Natural killer cell (primary cell): ENCODE measurements at regions not wholly inside any gene's neighbourhood (a gene's known extent, or its start where the extent isn't known, plus 50 kb on each side); places are given as distances from the start of the nearest gene placed in this dataset.

Source experiments
- ATAC-seq, 3 donors: fragments of 150-1000 bp in 2 of 3; fragments of 200-7000 bp in 1 of 3; cut with Tn5 transposase; 1 replicate in 1 of 3; 2 replicates in 2 of 3; pipeline ENCODE4 v1.10.0; 2021; ENCODE audit warnings: mild to moderate bottlenecking in 2 of 3, moderate library complexity in 2 of 3
- DNase-seq, 2 donors: peaks; one replicate each; pipeline versions ENCODE4 v3.0.0 to v3.0.0-alpha.2; 2013 to 2021; ENCODE audit warnings: mixed read lengths in 1 of 2
- H3K27ac ChIP-seq: one replicate; pipeline ENCODE4 v1.5.1; 2013; ENCODE audit warnings: mild to moderate bottlenecking, low read length
- H3K27me3 ChIP-seq: one replicate; pipeline ENCODE4 v1.6.1; 2013; ENCODE audit warnings: low read length; ENCODE audit not compliant: control insufficient read depth, insufficient read depth
- H3K36me3 ChIP-seq: one replicate; pipeline ENCODE4 v1.6.1; 2013; ENCODE audit warnings: low read length; ENCODE audit not compliant: control insufficient read depth, insufficient read depth
- H3K4me1 ChIP-seq: one replicate; pipeline ENCODE4 v1.6.1; 2013; ENCODE audit warnings: low read length; ENCODE audit not compliant: control insufficient read depth, insufficient read depth
- H3K4me3 ChIP-seq: one replicate; pipeline ENCODE4 v1.5.1; 2013; ENCODE audit warnings: low read length
- H3K9me3 ChIP-seq: one replicate; pipeline ENCODE4 v1.6.1; 2013; ENCODE audit warnings: low read length; ENCODE audit not compliant: control insufficient read depth, insufficient read depth
- H3K27ac Mint-ChIP-seq, 2 donors: one replicate each; pipeline ENCODE4 v1.8.0; 2022; ENCODE audit warnings: mild to moderate bottlenecking in 2 of 2, mixed read lengths in 2 of 2, moderate library complexity in 1 of 2
- H3K27me3 Mint-ChIP-seq, 2 donors: one replicate each; pipeline ENCODE4 v1.8.0; 2022; ENCODE audit warnings: low read depth in 2 of 2, mixed read lengths in 2 of 2
- H3K36me3 Mint-ChIP-seq: one replicate; pipeline ENCODE4 v1.8.0; 2022; ENCODE audit warnings: mixed read lengths
- H3K4me1 Mint-ChIP-seq, 2 donors: one replicate each; pipeline ENCODE4 v1.8.0; 2022; ENCODE audit warnings: mixed read lengths in 2 of 2
- H3K4me3 Mint-ChIP-seq: one replicate; pipeline ENCODE4 v1.8.0; 2022; ENCODE audit warnings: mild to moderate bottlenecking, moderate library complexity, mixed read lengths
- H3K9me3 Mint-ChIP-seq, 2 donors: one replicate each; pipeline ENCODE4 v1.8.0; 2022; ENCODE audit warnings: mixed read lengths in 2 of 2
- WGBS: methylation state at CpG from one replicate; pipeline ENCODE4 v1.1.7; 2013; ENCODE audit warnings: missing lambda C conversion rate; ENCODE audit not compliant: insufficient coverage; 5-methylcytosine and 5-hydroxymethylcytosine counted together
- intact Hi-C: fragments of 100-400 bp; cut with micrococcal nuclease; formaldehyde crosslinking; loops from one replicate; pipeline ENCODE4 v1.14.2; 2022
- TF ChIP-seq, protein P1 (sequence below): fragments of 200-600 bp; IDR thresholded peaks from one replicate; pipeline ENCODE4 v1.8.0; 2022; ENCODE audit warnings: antibody characterized with exemption

DNA sequence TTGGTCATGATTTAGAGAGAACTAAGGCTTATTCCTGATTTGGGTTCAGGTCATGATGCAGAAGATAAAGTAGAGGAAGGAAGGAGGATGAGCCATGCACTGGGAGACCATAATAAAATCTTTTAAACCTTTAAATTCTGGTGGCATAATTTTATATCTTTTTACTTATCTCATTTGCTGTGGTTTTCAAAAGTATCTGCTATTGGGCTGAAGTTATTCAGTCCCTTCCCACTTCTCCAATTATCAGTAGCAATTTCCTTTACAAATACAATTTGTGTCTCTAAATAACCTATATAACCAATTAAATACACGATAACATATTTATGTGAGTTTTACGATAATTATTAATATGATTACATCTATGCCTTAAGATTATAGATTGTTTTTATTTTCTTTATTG is 194.8 kb upstream of the SLC8A1 start:
- Histone ChIP-seq H3K4me3 (no peak overlapping the region), H3K4me1 (no peaks in the 10 kb centered on the region), H3K36me3 (no peaks in the 10 kb centered on the region), H3K27me3 (no peaks in the 10 kb centered on the region), H3K27ac (no peak overlapping the region), H3K9me3 (no peaks in the 10 kb centered on the region)
- intact Hi-C loops: no loop called here
- Mint-ChIP-seq H3K4me1 (no peaks in the 10 kb centered on the region), H3K36me3 (no peaks in the 10 kb centered on the region), H3K27me3 (no peaks in the 10 kb centered on the region), H3K9me3 (peaks cover 6 to 7% of the 10 kb centered on the region in 2 donors), H3K4me3 (no peak overlapping the region), H3K27ac (no peak overlapping the region)
- WGBS: no CpG with 5 or more reads among the region's 2 CpGs
- TF ChIP-seq, protein P1, sequence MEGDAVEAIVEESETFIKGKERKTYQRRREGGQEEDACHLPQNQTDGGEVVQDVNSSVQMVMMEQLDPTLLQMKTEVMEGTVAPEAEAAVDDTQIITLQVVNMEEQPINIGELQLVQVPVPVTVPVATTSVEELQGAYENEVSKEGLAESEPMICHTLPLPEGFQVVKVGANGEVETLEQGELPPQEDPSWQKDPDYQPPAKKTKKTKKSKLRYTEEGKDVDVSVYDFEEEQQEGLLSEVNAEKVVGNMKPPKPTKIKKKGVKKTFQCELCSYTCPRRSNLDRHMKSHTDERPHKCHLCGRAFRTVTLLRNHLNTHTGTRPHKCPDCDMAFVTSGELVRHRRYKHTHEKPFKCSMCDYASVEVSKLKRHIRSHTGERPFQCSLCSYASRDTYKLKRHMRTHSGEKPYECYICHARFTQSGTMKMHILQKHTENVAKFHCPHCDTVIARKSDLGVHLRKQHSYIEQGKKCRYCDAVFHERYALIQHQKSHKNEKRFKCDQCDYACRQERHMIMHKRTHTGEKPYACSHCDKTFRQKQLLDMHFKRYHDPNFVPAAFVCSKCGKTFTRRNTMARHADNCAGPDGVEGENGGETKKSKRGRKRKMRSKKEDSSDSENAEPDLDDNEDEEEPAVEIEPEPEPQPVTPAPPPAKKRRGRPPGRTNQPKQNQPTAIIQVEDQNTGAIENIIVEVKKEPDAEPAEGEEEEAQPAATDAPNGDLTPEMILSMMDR: no peak
- ATAC-seq: no peak
- DNase-seq: no peak

DNA sequence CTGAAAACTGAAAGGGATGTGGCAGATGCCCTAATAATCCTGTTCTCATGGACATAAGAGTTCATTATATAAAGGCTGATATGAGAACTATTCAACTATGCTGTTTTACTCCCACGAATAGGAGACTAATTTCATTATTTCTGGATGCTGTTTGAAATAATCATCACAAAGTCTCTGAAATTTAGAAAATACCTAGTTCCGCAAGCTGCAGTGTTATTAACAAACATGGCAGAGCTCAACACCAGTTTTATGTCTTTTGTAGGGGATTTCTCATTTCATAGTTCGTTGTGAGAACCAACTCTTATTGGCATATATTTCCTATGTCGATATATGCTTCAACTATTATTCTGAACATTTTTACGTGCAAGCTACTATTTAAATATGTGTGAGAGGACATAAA is 200.3 kb upstream of the SLC8A1 start:
- H3K27ac ChIP-seq: no peak overlapping the region
- no peak for ATAC-seq
- Mint-ChIP-seq H3K9me3 (peaks cover 7 to 8% of the 10 kb centered on the region in 2 donors), H3K27me3 (no peaks in the 10 kb centered on the region), H3K4me1 (no peaks in the 10 kb centered on the region), H3K27ac (no peak overlapping the region), H3K4me3 (no peak overlapping the region), H3K36me3 (no peaks in the 10 kb centered on the region)
- TF ChIP-seq, protein P1: no peak
- DNase-seq: no peak
- H3K9me3 ChIP-seq: no peaks in the 10 kb centered on the region
- H3K36me3 ChIP-seq: no peaks in the 10 kb centered on the region
- no peaks in the 10 kb centered on the region for H3K27me3 ChIP-seq
- no peaks in the 10 kb centered on the region for H3K4me1 ChIP-seq
- intact Hi-C loops: no loop called here
- H3K4me3 ChIP-seq: no peak overlapping the region
- 84% methylated on average over 3 of the region's 5 CpGs for WGBS

DNA sequence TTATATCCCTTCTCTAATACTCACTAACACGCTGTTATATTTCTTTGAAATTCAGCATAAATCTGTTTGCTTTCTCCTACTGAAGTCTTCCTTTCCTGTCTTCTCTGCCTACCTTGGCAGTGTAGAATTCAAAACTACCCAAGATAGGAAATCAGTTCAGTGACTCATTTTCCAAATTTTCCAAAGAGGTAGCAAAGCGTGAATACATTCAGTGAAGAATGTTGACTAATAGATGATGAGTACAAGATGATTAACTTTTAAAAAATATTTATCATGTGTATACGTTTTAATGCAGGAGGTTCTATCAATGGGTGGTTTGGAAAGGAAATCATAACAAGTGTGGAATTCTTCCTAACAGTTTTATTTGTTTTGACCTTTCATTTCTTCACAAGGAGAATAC is 201.9 kb upstream of the SLC8A1 start:
- Histone ChIP-seq H3K36me3 (no peaks in the 10 kb centered on the region), H3K9me3 (no peaks in the 10 kb centered on the region), H3K27ac (no peak overlapping the region), H3K4me3 (no peak overlapping the region), H3K27me3 (no peaks in the 10 kb centered on the region), H3K4me1 (no peaks in the 10 kb centered on the region)
- Mint-ChIP-seq H3K36me3 (no peaks in the 10 kb centered on the region), H3K27me3 (no peaks in the 10 kb centered on the region), H3K4me3 (no peak overlapping the region), H3K4me1 (no peaks in the 10 kb centered on the region), H3K9me3 (peaks cover 6 to 9% of the 10 kb centered on the region in 2 donors), H3K27ac (no peak overlapping the region)
- no peak for ATAC-seq
- WGBS: 95% methylated on average over 2 of the region's 3 CpGs
- intact Hi-C loops: no loop called here
- TF ChIP-seq, protein P1: no peak
- DNase-seq: no peak

DNA sequence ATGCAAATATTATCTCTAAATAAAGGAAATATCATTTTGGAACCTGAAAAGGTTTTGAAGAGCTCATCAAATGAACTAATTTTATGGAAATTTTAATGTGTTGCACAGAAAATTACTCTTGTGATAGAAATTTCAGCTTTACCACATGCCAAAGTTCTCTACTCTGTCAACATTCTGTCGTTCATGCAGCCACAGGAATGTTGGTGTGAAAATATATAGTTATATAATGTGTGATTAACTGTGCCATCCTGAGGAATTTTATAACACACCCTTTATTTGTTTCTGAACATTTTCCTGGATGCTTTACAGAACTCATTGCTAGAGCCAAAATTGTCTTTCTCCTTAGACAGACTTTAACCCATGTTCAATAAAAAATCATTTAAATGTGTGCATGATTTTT is 202.5 kb upstream of the SLC8A1 start:
- peaks cover 3 to 7% of the 10 kb centered on the region in 2 donors for H3K9me3 Mint-ChIP-seq

More for the DNA sequence above, 202.5 kb upstream of the SLC8A1 start:
- Mint-ChIP-seq H3K4me3 (no peak overlapping the region), H3K4me1 (no peaks in the 10 kb centered on the region), H3K27me3 (no peaks in the 10 kb centered on the region), H3K27ac (no peak overlapping the region), H3K36me3 (no peaks in the 10 kb centered on the region)
- no peak for DNase-seq
- Histone ChIP-seq H3K27me3 (no peaks in the 10 kb centered on the region), H3K27ac (no peak overlapping the region), H3K9me3 (no peaks in the 10 kb centered on the region), H3K4me3 (no peak overlapping the region), H3K4me1 (no peaks in the 10 kb centered on the region), H3K36me3 (no peaks in the 10 kb centered on the region)
- WGBS: no CpG with 5 or more reads among the region's 1 CpG
- TF ChIP-seq, protein P1: no peak
- intact Hi-C loops: no loop called here
- no peak for ATAC-seq
